ENCODE measurements at regions not wholly inside any gene's neighbourhood (a gene's known extent, or its start where the extent isn't known, plus 50 kb on each side); places are given as distances from the start of the nearest gene placed in this dataset.

DNA sequence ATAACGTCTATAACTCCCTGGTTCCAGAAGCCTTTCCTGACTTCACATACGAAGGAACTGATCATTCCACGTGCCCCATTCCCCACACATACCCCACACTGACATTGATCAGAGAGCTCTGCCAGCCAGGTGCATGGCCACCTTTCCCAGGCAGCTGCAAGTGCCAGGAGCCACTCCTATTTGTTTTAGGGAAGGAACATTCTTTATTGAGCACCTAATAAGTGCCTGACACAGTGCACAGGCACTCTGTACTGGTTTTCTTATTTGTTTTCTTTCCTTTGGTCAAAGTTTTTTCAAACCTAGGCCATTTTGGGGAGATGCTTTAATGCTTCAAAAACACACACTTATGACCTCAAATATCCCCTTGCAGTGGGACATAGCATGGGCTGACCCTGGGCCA, 50.0 kb downstream of the PITPNM2 start:
- ChIA-PET POLR2A (interaction anchor here (1.5 kb wide), 1 partner anchor 131 kb away, joined by 3 read pairs; no protein-coding TSS in a partner anchor), CTCF (no interaction called here)
- no peak for DNase-seq (ENCODE audit: extremely low spot score)
- no peak for TF ChIP-seq PKNOX1 (IDR thresholded peaks at IDR 0.05)
- no peak for TF ChIP-seq FOXM1 (IDR thresholded peaks at IDR 0.05; ENCODE audit: borderline replicate concordance)
- TF ChIP-seq SP1 (IDR thresholded peaks at IDR 0.05) = no peak
- TF ChIP-seq FOXA1 (IDR thresholded peaks at IDR 0.05) = no peak
- TF ChIP-seq LEF1 (IDR thresholded peaks at IDR 0.05; ENCODE audit: borderline replicate concordance) = no peak
- TF ChIP-seq ARNT (IDR thresholded peaks at IDR 0.05) = no peak
- TF ChIP-seq ELF4 (IDR thresholded peaks at IDR 0.05) = no peak
- no peak for TF ChIP-seq FOXK2 (IDR thresholded peaks at IDR 0.05)

GRCh38 chr12:123100450-123100849, 50.4 kb downstream of the PITPNM2 start:
- ChIA-PET CTCF (no interaction called here), POLR2A (no interaction called here)
- TF ChIP-seq SP1 (IDR thresholded peaks at IDR 0.05) (no peak), BHLHE40 (IDR thresholded peaks at IDR 0.05; ENCODE audit: borderline replicate concordance) (no peak), FOXK2 (IDR thresholded peaks at IDR 0.05) (no peak), CTBP1 (IDR thresholded peaks at IDR 0.05; ENCODE audit: borderline replicate concordance) (no peak), ELF4 (IDR thresholded peaks at IDR 0.05) (no peak), LEF1 (IDR thresholded peaks at IDR 0.05; ENCODE audit: borderline replicate concordance) (no peak), SUZ12 (IDR thresholded peaks at IDR 0.05) (no peak), ZNF384 (IDR thresholded peaks at IDR 0.05) (no peak), ARNT (IDR thresholded peaks at IDR 0.05) (no peak), NFRKB (IDR thresholded peaks at IDR 0.05) (no peak), TARDBP (IDR thresholded peaks at IDR 0.05) (no peak), FOXM1 (IDR thresholded peaks at IDR 0.05; ENCODE audit: borderline replicate concordance) (no peak), FOXA1 (IDR thresholded peaks at IDR 0.05) (no peak)
- no peak for DNase-seq (ENCODE audit: extremely low spot score)

DNA sequence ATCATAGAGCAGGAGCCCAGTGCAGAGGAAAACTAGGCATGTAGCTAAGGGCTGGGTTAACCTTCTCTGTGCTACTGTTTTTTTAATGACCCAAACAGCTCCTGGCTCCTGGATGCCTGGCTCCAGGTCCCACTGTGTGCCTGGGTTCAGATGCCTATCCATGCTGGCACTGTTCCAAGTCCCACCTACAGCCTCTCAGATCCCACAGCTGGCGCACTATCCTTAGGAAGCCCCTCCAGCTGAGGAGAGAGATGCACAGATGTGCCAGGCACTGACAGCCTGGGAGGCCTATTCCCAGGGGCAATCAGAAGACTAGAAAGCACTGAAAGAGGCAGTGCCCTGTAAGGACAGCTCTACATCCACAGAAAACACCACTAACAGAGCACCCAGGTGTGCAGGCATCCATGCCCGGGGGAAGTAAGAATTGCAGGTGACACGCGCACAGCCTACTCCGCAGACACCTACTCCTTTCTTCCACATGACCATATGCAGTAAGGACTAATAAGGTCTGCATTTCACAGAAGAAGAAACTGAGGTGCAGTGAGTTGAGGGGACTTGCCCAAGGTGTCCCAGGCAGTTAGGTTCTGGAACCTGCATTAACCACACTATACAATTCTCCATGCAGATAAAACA, 51.2 kb downstream of the PITPNM2 start:
- ChIA-PET CTCF (no interaction called here), POLR2A (no interaction called here)
- DNase-seq (ENCODE audit: extremely low spot score) = no peak
- TF ChIP-seq HDGF (IDR thresholded peaks at IDR 0.05; ENCODE audit: borderline replicate concordance) = no peak
- TF ChIP-seq FOXK2 (IDR thresholded peaks at IDR 0.05) = no peak
- TF ChIP-seq PKNOX1 (IDR thresholded peaks at IDR 0.05) = no peak
- TF ChIP-seq SP1 (IDR thresholded peaks at IDR 0.05) = no peak
- no peak for TF ChIP-seq SUZ12 (IDR thresholded peaks at IDR 0.05)
- TF ChIP-seq TARDBP (IDR thresholded peaks at IDR 0.05) = no peak
- TF ChIP-seq BHLHE40 (IDR thresholded peaks at IDR 0.05; ENCODE audit: borderline replicate concordance) = no peak
- TF ChIP-seq ELF4 (IDR thresholded peaks at IDR 0.05) = no peak
- no peak for TF ChIP-seq L3MBTL2 (conservative IDR thresholded peaks at IDR 0.05)
- no peak for TF ChIP-seq FOXM1 (IDR thresholded peaks at IDR 0.05; ENCODE audit: borderline replicate concordance)
- TF ChIP-seq ZNF384 (IDR thresholded peaks at IDR 0.05) = no peak

DNA sequence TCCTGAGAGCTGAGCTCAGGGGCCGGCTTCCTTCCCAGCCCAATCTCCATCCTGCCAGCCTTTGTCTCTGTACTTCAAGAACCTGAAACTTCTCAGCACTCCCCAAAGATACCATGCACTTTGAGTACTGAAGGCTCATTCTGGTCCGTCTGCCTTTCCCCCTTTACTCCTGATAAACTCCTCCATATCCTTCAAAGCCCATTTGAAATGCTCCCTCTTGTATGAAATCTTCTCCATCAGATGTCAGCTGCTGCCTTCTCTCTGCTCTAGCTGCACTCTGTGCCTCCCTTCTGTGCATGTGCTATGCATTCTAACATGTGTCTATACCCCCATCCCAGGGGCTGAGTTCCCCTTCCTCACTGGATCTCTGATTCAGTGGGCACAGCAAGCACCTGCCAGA, 52.1 kb downstream of the PITPNM2 start:
- TF ChIP-seq FOXM1 (IDR thresholded peaks at IDR 0.05; ENCODE audit: borderline replicate concordance) (no peak), ELF4 (IDR thresholded peaks at IDR 0.05) (no peak), BHLHE40 (IDR thresholded peaks at IDR 0.05; ENCODE audit: borderline replicate concordance) (no peak)
- ChIA-PET CTCF (no interaction called here), POLR2A (no interaction called here)
- DNase-seq (ENCODE audit: extremely low spot score) = no peak

DNA sequence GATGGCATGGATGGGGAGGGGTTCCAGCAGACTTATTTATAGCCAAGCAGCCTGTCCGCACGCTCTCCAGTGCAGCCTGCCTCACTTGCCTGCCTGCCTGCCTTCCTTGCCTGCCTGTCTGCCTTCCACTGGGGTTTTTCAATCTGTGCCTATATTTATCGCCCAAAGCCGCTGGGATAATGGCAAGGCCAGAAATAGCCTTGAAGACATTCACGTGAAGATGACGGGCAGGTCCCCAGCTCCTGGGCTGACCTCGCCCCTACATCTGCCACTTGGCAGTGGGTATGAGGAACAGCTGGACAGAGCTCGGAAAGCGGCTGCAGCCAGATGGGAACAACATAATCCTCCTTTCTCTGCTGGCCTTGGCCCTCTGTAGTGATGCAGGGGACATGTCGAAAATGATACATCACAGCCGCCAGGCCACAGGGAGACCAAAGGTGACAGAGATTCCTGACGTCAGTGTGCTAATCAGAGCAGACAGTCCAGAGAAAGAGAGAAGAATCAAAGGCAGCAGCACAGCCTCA, 53.3 kb downstream of the PITPNM2 start:
- ChIA-PET POLR2A (no interaction called here), CTCF (no interaction called here)
- DNase-seq (ENCODE audit: extremely low spot score) = no peak
- TF ChIP-seq LEF1 (IDR thresholded peaks at IDR 0.05; ENCODE audit: borderline replicate concordance) (no peak), FOXM1 (IDR thresholded peaks at IDR 0.05; ENCODE audit: borderline replicate concordance) (no peak), ARNT (IDR thresholded peaks at IDR 0.05) (no peak), HDGF (IDR thresholded peaks at IDR 0.05; ENCODE audit: borderline replicate concordance) (no peak), FOXA1 (IDR thresholded peaks at IDR 0.05) (no peak), FOXK2 (IDR thresholded peaks at IDR 0.05) (no peak), ELF4 (IDR thresholded peaks at IDR 0.05) (no peak), SP1 (IDR thresholded peaks at IDR 0.05) (no peak), NFRKB (IDR thresholded peaks at IDR 0.05) (no peak), SUZ12 (IDR thresholded peaks at IDR 0.05) (no peak), PKNOX1 (IDR thresholded peaks at IDR 0.05) (no peak), ZNF384 (IDR thresholded peaks at IDR 0.05) (no peak), TARDBP (IDR thresholded peaks at IDR 0.05) (no peak), L3MBTL2 (conservative IDR thresholded peaks at IDR 0.05) (no peak), BHLHE40 (IDR thresholded peaks at IDR 0.05; ENCODE audit: borderline replicate concordance) (no peak), CTBP1 (IDR thresholded peaks at IDR 0.05; ENCODE audit: borderline replicate concordance) (no peak)

DNA sequence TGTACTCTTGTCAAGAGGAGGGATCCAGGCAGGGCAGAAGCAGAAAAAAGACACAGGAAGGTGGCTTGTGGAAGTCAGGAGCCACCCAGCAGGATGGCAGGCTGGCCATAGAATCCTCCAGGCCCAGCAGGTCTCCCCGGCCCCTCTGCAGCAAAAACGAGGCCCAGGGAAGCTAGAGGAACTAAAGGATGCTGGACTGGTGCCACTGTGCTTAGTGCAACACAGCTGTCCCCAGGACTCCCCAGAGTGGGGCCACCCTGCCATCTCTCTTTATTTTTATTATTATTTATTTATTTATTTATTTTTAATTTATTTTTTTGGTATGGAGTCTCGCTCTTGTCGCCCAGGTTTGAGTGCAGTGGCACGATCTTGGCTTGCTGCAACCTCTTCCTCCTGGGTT, 54.1 kb downstream of the PITPNM2 start:
- DNase-seq (ENCODE audit: extremely low spot score) = no peak
- ChIA-PET CTCF (interaction anchor here (0.6 kb wide), 1 partner anchor 60 kb away, joined by 3 read pairs; no protein-coding TSS in a partner anchor), POLR2A (interaction anchor here (1.0 kb wide), 1 partner anchor 8 kb away, joined by 4 read pairs; no protein-coding TSS in a partner anchor)
- no peak for TF ChIP-seq ARNT (IDR thresholded peaks at IDR 0.05)
- no peak for TF ChIP-seq L3MBTL2 (conservative IDR thresholded peaks at IDR 0.05)
- no peak for TF ChIP-seq SUZ12 (IDR thresholded peaks at IDR 0.05)
- no peak for TF ChIP-seq TARDBP (IDR thresholded peaks at IDR 0.05)
- TF ChIP-seq ELF4 (IDR thresholded peaks at IDR 0.05) = no peak
- TF ChIP-seq NFRKB (IDR thresholded peaks at IDR 0.05) = no peak
- TF ChIP-seq HDGF (IDR thresholded peaks at IDR 0.05; ENCODE audit: borderline replicate concordance) = no peak

Data from HEK293T (cell line).